ENCODE measurements at regions not wholly inside any gene's neighbourhood (a gene's known extent, or its start where the extent isn't known, plus 50 kb on each side); places are given as distances from the start of the nearest gene placed in this dataset.

- no peak for DNase-seq (ENCODE audit: low read depth)
Observed at GRCh38 chr6:139545206-139546105, 171.0 kb upstream of the CITED2 start.

- no peak for DNase-seq (ENCODE audit: low read depth)
Observed at GRCh38 chr6:139544701-139545057, 170.2 kb upstream of the CITED2 start.

GRCh38 chr6:139542351-139542750, 167.9 kb upstream of the CITED2 start:
- no peak for DNase-seq (ENCODE audit: low read depth)

- no peak for DNase-seq (ENCODE audit: low read depth)
Observed at GRCh38 chr6:139540894-139541293, 166.4 kb upstream of the CITED2 start.

- DNase-seq (ENCODE audit: low read depth) = peak; percentile 72
Observed at GRCh38 chr6:139540276-139540675, 165.8 kb upstream of the CITED2 start.

GRCh38 chr6:139539852-139540251, 165.4 kb upstream of the CITED2 start:
- peak; percentile 90 for DNase-seq (ENCODE audit: low read depth)

GRCh38 chr6:139538366-139538765, 163.9 kb upstream of the CITED2 start:
- no peak for DNase-seq (ENCODE audit: low read depth)

- no peak for DNase-seq (ENCODE audit: low read depth)
Observed at GRCh38 chr6:139536751-139537617, 162.5 kb upstream of the CITED2 start.

- no peak for DNase-seq (ENCODE audit: low read depth)
Observed at GRCh38 chr6:139534472-139535115, 160.1 kb upstream of the CITED2 start.

GRCh38 chr6:139533573-139534471, 159.4 kb upstream of the CITED2 start:
- peak; percentile 83 for DNase-seq (ENCODE audit: low read depth)

- DNase-seq (ENCODE audit: low read depth) = no peak
Observed at GRCh38 chr6:139533171-139533570, 158.7 kb upstream of the CITED2 start.

GRCh38 chr6:139531148-139532115, 157.0 kb upstream of the CITED2 start:
- DNase-seq (ENCODE audit: low read depth) = peak; percentile 73

- no peak for DNase-seq (ENCODE audit: low read depth)
Observed at GRCh38 chr6:139530561-139530960, 156.1 kb upstream of the CITED2 start.

- DNase-seq (ENCODE audit: low read depth) = no peak
Observed at GRCh38 chr6:139529420-139529819, 155.0 kb upstream of the CITED2 start.

GRCh38 chr6:139528471-139528870, 154.0 kb upstream of the CITED2 start:
- DNase-seq (ENCODE audit: low read depth) = no peak

- DNase-seq (ENCODE audit: low read depth) = no peak
Observed at GRCh38 chr6:139525415-139525814, 151.0 kb upstream of the CITED2 start.

GRCh38 chr6:139523986-139524385, 149.5 kb upstream of the CITED2 start:
- no peak for DNase-seq (ENCODE audit: low read depth)

- peak; percentile 77 for DNase-seq (ENCODE audit: low read depth)
Observed at GRCh38 chr6:139522511-139523220, 148.2 kb upstream of the CITED2 start.

- DNase-seq (ENCODE audit: low read depth) = no peak
Observed at GRCh38 chr6:139521338-139521737, 146.9 kb upstream of the CITED2 start.

Data from RPMI7951 (cell line).